ENCODE measurements at regions not wholly inside any gene's neighbourhood (a gene's known extent, or its start where the extent isn't known, plus 50 kb on each side); places are given as distances from the start of the nearest gene placed in this dataset.
"Not testable (repeated sequence)": the region's sequence is repeated elsewhere in the genome, so short reads cannot be mapped to it uniquely, and the experiment has no call there.

- DNase-seq, result no peak
Observed at GRCh38 chr3:182644790-182645433, 148.4 kb upstream of the ATP11B start.

GRCh38 chr3:182650568-182651128 lies 142.7 kb upstream of the ATP11B start:
- DNase-seq, result no peak

GRCh38 chr3:182651461-182651860 lies 141.8 kb upstream of the ATP11B start:
- no peak for DNase-seq

- DNase-seq, result not testable (repeated sequence)
Observed at GRCh38 chr3:182653065-182653464, 140.2 kb upstream of the ATP11B start.

- no peak for DNase-seq
Observed at GRCh38 chr3:182668541-182668940, 124.8 kb upstream of the ATP11B start.

GRCh38 chr3:182668974-182669373 lies 124.3 kb upstream of the ATP11B start:
- no peak for DNase-seq

GRCh38 chr3:182671541-182671940 lies 121.8 kb upstream of the ATP11B start:
- DNase-seq, result peak; percentile 38

GRCh38 chr3:182671942-182672341 lies 121.4 kb upstream of the ATP11B start:
- DNase-seq, result peak; percentile 60

- DNase-seq, result no peak
Observed at GRCh38 chr3:182673336-182673735, 120.0 kb upstream of the ATP11B start.

- peak; percentile 30 for DNase-seq
Observed at GRCh38 chr3:182682263-182683241, 110.8 kb upstream of the ATP11B start.

GRCh38 chr3:182683453-182683852 lies 109.9 kb upstream of the ATP11B start:
- peak; percentile 59 for DNase-seq

GRCh38 chr3:182683858-182684257 lies 109.4 kb upstream of the ATP11B start:
- DNase-seq, result no peak

- DNase-seq, result no peak
Observed at GRCh38 chr3:182686033-182686886, 107.0 kb upstream of the ATP11B start.

GRCh38 chr3:182690172-182690571 lies 103.1 kb upstream of the ATP11B start:
- no peak for DNase-seq

- no peak for DNase-seq
Observed at GRCh38 chr3:182692021-182692420, 101.3 kb upstream of the ATP11B start.

- DNase-seq, result no peak
Observed at GRCh38 chr3:182692695-182693094, 100.6 kb upstream of the ATP11B start.

- no peak for DNase-seq
Observed at GRCh38 chr3:182693723-182694122, 99.6 kb upstream of the ATP11B start.

GRCh38 chr3:182696916-182697315 lies 96.4 kb upstream of the ATP11B start:
- no peak for DNase-seq

GRCh38 chr3:182697345-182697919 lies 95.9 kb upstream of the ATP11B start:
- no peak for DNase-seq

- DNase-seq, result no peak
Observed at GRCh38 chr3:182698078-182698477, 95.2 kb upstream of the ATP11B start.

GRCh38 chr3:182699550-182700170 lies 93.6 kb upstream of the ATP11B start:
- DNase-seq, result no peak

- DNase-seq, result no peak
Observed at GRCh38 chr3:182702216-182702615, 91.1 kb upstream of the ATP11B start.
